WI38 (cell line): ENCODE measurements at regions not wholly inside any gene's neighbourhood (a gene's known extent, or its start where the extent isn't known, plus 50 kb on each side); places are given as distances from the start of the nearest gene placed in this dataset.

Experiments used
- H3K4me3 ChIP-seq: 2 replicates; pipeline ENCODE4 v1.5.1; 2011; ENCODE audit warnings: low read depth, mild to moderate bottlenecking, control low read depth, low read length
- TF ChIP-seq, protein P1 (sequence below): IDR thresholded peaks from 2 replicates; pipeline ENCODE4 v1.5.1; 2012; ENCODE audit warnings: low read depth, mild to moderate bottlenecking, control low read depth, low read length

- no peak overlapping the region for H3K4me3 ChIP-seq
- TF ChIP-seq, protein P1, sequence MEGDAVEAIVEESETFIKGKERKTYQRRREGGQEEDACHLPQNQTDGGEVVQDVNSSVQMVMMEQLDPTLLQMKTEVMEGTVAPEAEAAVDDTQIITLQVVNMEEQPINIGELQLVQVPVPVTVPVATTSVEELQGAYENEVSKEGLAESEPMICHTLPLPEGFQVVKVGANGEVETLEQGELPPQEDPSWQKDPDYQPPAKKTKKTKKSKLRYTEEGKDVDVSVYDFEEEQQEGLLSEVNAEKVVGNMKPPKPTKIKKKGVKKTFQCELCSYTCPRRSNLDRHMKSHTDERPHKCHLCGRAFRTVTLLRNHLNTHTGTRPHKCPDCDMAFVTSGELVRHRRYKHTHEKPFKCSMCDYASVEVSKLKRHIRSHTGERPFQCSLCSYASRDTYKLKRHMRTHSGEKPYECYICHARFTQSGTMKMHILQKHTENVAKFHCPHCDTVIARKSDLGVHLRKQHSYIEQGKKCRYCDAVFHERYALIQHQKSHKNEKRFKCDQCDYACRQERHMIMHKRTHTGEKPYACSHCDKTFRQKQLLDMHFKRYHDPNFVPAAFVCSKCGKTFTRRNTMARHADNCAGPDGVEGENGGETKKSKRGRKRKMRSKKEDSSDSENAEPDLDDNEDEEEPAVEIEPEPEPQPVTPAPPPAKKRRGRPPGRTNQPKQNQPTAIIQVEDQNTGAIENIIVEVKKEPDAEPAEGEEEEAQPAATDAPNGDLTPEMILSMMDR, result no peak
Observed at GRCh38 chr7:148481971-148482626, 108.5 kb upstream of the C7orf33 start.

DNA sequence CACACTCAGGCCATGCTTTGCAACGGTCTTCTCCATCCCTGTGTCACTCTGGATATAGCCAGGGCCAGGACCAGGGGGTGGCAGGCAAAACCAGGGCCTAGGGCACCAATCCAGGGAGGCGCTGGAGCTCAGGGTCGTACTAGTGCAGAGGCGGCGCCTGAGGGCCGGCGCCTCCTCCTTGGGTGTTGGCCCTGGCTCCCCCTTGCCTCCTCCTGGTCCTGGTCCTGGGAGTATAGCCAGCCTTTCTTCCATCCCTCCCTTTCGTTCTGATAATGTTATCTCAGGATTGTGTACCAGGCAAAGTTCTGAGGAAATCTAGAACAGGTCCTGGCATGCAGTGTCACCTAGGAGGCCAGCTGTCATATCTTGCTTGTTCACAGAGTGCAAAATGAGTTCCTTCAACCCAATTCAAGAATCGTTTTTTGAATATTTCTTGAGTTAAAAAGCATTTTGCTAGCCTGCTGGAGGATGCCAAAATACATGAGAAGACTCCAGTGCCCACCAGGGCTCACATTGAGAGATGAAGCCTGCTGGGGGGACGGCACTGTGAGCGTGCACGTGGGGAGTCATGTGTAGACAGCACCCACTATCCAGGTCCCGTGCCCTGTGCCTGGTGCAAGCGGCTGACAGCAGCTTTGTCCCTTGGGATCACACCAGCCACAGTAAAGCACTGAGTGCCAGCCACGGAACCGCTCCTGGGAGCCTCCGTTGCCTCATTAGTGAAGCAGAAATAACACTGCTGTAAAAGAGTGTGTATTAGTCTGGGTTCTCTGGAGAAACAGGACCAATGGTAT, 106.9 kb upstream of the C7orf33 start:
- TF ChIP-seq, protein P1, result no peak
- H3K4me3 ChIP-seq, result no peak overlapping the region

GRCh38 chr7:148484486-148484885, 106.1 kb upstream of the C7orf33 start:
- H3K4me3 ChIP-seq, result no peak overlapping the region
- TF ChIP-seq, protein P1, result no peak

- H3K4me3 ChIP-seq, result no peak overlapping the region
- TF ChIP-seq, protein P1, result no peak
Observed at GRCh38 chr7:148485618-148486017, 104.9 kb upstream of the C7orf33 start.

DNA sequence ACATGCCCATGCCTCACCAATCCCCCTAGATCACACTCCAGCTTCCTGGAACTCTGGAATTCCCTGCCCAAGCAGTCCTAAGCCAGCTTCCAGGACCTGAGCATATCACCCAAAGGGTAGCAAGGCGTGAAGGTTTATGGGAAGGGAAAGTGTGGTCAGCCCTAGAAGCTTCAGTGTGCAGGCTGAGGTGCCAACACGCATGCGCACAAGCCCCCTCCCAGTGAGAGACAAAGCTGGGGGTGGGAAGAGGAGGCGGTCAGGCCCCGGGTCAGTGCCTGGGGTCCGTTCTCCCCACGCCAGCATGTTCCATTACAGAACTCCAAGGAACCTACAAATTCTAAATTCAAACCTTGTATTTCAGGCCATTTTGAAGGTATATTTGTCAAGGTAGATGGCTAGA, 103.6 kb upstream of the C7orf33 start:
- no peak overlapping the region for H3K4me3 ChIP-seq
- TF ChIP-seq, protein P1, result no peak

- TF ChIP-seq, protein P1, result no peak
- no peak overlapping the region for H3K4me3 ChIP-seq
Observed at GRCh38 chr7:148487912-148488311, 102.7 kb upstream of the C7orf33 start.

- H3K4me3 ChIP-seq, result no peak overlapping the region
- TF ChIP-seq, protein P1, result no peak
Observed at GRCh38 chr7:148489678-148490077, 100.9 kb upstream of the C7orf33 start.
